ENCODE measurements at regions not wholly inside any gene's neighbourhood (a gene's known extent, or its start where the extent isn't known, plus 50 kb on each side); places are given as distances from the start of the nearest gene placed in this dataset.

- TF ChIP-seq, protein P1, sequence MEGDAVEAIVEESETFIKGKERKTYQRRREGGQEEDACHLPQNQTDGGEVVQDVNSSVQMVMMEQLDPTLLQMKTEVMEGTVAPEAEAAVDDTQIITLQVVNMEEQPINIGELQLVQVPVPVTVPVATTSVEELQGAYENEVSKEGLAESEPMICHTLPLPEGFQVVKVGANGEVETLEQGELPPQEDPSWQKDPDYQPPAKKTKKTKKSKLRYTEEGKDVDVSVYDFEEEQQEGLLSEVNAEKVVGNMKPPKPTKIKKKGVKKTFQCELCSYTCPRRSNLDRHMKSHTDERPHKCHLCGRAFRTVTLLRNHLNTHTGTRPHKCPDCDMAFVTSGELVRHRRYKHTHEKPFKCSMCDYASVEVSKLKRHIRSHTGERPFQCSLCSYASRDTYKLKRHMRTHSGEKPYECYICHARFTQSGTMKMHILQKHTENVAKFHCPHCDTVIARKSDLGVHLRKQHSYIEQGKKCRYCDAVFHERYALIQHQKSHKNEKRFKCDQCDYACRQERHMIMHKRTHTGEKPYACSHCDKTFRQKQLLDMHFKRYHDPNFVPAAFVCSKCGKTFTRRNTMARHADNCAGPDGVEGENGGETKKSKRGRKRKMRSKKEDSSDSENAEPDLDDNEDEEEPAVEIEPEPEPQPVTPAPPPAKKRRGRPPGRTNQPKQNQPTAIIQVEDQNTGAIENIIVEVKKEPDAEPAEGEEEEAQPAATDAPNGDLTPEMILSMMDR (conservative IDR thresholded peaks at IDR 0.05; ENCODE audit: low read depth, low read length) = no peak
- H3K4me3 ChIP-seq (ENCODE audit: low read depth, low read length) = no peak overlapping the region
- no peak for DNase-seq (ENCODE audit: low read depth)
Observed at GRCh38 chr4:163620738-163621137, 126.2 kb downstream of the TMA16 start.

DNA sequence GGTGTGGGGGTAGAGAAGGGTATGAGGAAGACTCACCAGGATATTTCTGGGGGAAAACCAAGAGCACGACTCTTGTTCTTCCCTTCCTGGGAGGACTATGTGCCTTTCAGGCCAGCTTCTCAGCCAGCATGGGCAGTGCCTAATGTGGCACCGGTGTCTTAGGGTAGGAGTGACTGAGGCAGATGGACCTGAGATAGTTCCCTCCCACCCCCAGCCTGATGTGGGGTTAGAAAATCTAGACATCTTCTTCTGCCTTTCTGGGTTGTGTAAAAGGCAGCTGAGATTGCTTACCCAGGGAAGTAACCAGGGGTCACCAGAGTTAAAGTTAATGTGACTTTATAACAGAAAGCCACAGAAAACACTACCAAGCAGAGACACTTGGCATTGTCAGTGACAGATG, 127.3 kb downstream of the TMA16 start:
- TF ChIP-seq, protein P1 (conservative IDR thresholded peaks at IDR 0.05; ENCODE audit: low read depth, low read length) = no peak
- DNase-seq (ENCODE audit: low read depth) = no peak
- no peak overlapping the region for H3K4me3 ChIP-seq (ENCODE audit: low read depth, low read length)

GRCh38 chr4:163622379-163623035, 128.0 kb downstream of the TMA16 start:
- DNase-seq (ENCODE audit: low read depth) = no peak
- TF ChIP-seq, protein P1 (conservative IDR thresholded peaks at IDR 0.05; ENCODE audit: low read depth, low read length) = no peak
- H3K4me3 ChIP-seq (ENCODE audit: low read depth, low read length) = no peak overlapping the region

DNA sequence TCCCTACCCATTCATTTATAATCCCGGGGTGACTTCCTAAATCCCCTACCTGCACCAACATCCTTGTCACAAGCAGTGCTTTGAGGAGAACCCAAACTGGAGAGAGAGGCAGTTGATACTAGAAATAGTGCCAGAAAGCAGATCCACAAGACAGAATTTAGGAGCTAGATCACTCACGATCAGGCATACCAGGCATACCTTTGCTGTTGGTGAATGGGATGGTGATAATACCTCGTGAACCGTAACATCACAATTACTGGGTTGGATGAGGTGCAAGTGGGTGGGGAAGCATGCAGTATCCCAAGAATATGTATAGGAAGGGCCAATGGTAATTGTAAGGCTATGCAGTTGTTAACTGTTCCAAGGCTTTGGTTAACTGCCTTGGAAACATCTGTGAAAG, 129.3 kb downstream of the TMA16 start:
- TF ChIP-seq, protein P1 (conservative IDR thresholded peaks at IDR 0.05; ENCODE audit: low read depth, low read length) = no peak
- DNase-seq (ENCODE audit: low read depth) = no peak
- no peak overlapping the region for H3K4me3 ChIP-seq (ENCODE audit: low read depth, low read length)

- TF ChIP-seq, protein P1 (conservative IDR thresholded peaks at IDR 0.05; ENCODE audit: low read depth, low read length) = no peak
- no peak for DNase-seq (ENCODE audit: low read depth)
- H3K4me3 ChIP-seq (ENCODE audit: low read depth, low read length) = no peak overlapping the region
Observed at GRCh38 chr4:163624727-163625126, 130.2 kb downstream of the TMA16 start.

DNA sequence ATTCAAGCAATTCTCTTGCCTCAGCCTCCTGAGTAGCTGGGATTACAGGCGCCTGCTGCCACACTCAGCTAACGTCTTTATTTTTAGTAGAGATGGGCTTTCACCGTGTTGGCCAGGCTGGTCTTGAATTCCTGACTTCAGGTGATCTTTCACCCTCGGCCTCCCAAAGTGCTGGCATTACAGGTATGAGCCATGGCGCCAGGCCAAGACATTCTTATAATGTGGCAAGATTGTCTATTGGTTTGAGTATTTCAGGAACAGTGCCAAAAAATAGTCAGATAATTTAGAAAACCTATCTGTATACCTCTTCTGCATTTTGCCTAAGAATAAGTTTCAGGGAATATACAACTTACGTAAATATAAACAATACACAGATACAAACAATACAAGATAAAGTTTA, 136.8 kb downstream of the TMA16 start:
- DNase-seq (ENCODE audit: low read depth) = no peak
- no peak overlapping the region for H3K4me3 ChIP-seq (ENCODE audit: low read depth, low read length)
- TF ChIP-seq, protein P1 (conservative IDR thresholded peaks at IDR 0.05; ENCODE audit: low read depth, low read length) = no peak

DNA sequence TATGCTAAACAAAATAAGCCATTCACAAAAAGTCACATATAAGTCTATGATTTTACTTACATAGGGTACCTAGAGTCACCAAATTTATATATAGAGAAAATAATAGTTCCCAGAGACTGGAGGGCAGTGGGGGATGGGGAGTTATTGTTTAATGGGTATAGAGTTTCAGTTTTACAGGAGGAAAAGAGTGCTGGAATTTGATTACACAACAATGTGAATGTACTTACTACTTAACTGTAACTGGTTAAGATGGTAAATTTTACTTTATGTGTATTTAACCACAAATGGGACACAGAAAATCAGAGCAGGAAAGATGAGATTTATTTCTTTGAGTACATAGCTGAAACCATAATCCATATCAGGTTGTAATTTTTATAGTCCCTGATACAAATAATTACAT, 144.4 kb downstream of the TMA16 start:
- no peak overlapping the region for H3K4me3 ChIP-seq (ENCODE audit: low read depth, low read length)
- TF ChIP-seq, protein P1 (conservative IDR thresholded peaks at IDR 0.05; ENCODE audit: low read depth, low read length) = no peak
- peak; percentile 2 for DNase-seq (ENCODE audit: low read depth)
